Activated B cell treated with CpG ODN at 0.5 μM for 24 hours (primary cell): ENCODE measurements at regions not wholly inside any gene's neighbourhood (a gene's known extent, or its start where the extent isn't known, plus 50 kb on each side); places are given as distances from the start of the nearest gene placed in this dataset.
"Not testable (repeated sequence)": the region's sequence is repeated elsewhere in the genome, so short reads cannot be mapped to it uniquely, and the experiment has no call there.

Experiments
- ATAC-seq: fragments of 200-7000 bp; cut with Tn5 transposase; one replicate; pipeline ENCODE4 v1.10.0; 2021; ENCODE audit warnings: low read depth, mild to moderate bottlenecking, moderate library complexity
- CTCF ChIA-PET: fragments of 350-600 bp; sonication (Branson Sonifier 250); formaldehyde crosslinking; loops from one replicate; lab custom pipeline; 2021; ENCODE audit warnings: antibody characterized with exemption; lab: Charles Lee
- POLR2A ChIA-PET: fragments of 350-600 bp; sonication (Branson Sonifier 250); formaldehyde crosslinking; loops from one replicate; lab custom pipeline; 2021; ENCODE audit warnings: antibody characterized with exemption; lab: Charles Lee
- DNase-seq: peaks from one replicate; pipeline ENCODE4 v3.0.0; 2022
- H3K27ac Mint-ChIP-seq: one replicate; pipeline ENCODE4 v1.8.0; 2020; ENCODE audit warnings: mixed read lengths
- H3K27me3 Mint-ChIP-seq: one replicate; pipeline ENCODE4 v1.8.0; 2021; ENCODE audit warnings: mixed read lengths
- H3K36me3 Mint-ChIP-seq: one replicate; pipeline ENCODE4 v1.8.0; 2021; ENCODE audit warnings: low read depth, mixed read lengths
- H3K4me1 Mint-ChIP-seq: one replicate; pipeline ENCODE4 v1.8.0; 2021; ENCODE audit warnings: mixed read lengths
- H3K4me3 Mint-ChIP-seq: one replicate; pipeline ENCODE4 v1.8.0; 2020; ENCODE audit warnings: mild to moderate bottlenecking, mixed read lengths
- H3K9me3 Mint-ChIP-seq: one replicate; pipeline ENCODE4 v1.8.0; 2020; ENCODE audit warnings: mixed read lengths
- CTCF ChIP-seq: fragments of 200-600 bp; IDR thresholded peaks from one replicate; pipeline ENCODE4 v1.8.0; 2022; ENCODE audit warnings: antibody characterized with exemption, mild to moderate bottlenecking
- intact Hi-C: fragments of 100-400 bp; cut with micrococcal nuclease; formaldehyde crosslinking; loops from one replicate; pipeline ENCODE4 v1.15.1; 2024

DNA sequence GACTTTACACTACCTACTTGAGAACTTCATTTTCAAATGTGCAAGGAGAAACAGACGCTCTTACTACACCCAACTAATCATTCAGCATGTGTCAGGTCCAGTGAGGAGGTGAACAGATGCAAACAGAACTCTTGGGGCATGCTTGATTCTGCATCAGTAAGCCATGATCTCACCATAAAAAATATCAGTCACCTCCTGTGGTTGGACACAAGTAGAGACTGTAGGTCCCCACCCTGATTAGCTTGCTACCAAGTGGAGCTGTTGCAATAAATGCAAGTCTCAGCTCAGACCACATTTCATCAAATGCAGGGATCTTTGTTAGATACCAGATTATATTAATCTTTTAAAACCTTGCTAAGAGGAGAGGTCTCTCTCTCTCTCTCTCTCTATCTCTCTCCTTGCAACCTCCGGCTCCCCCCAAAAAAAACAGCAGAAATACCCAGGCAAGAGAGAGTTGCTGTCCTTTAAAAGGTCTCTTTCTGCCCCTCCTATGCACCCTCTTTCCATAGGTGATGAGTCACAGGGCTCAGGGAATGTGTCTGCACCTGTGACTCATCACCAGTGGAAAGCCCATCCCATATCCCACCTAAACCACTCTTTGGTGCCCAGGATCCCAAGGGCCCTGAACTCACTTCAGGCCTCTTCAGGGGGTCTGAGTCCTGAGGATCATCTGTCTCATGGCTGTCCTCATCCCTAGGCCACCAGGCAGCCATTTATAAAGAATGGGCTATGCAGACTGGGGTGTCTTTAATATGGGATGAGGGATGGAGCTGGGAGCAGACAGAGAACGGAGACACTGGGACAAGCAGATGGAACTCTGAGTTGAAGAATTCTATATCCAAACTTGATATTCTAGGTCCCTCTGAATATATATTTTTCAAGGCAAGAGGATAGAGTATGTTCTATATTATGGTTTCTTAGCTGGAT is 154.5 kb downstream of the QRSL1 start:
- no peak for TF ChIP-seq CTCF
- intact Hi-C loops, result no loop called here
- Mint-ChIP-seq H3K27me3 (no peaks in the 10 kb centered on the region), H3K36me3 (peaks cover 7% of the 10 kb centered on the region), H3K9me3 (peaks cover 15% of the 10 kb centered on the region), H3K4me3 (no peak overlapping the region), H3K4me1 (peaks cover 4% of the 10 kb centered on the region), H3K27ac (no peak overlapping the region)
- no peak for DNase-seq
- POLR2A ChIA-PET, result no interaction called here
- no peak for ATAC-seq
- CTCF ChIA-PET, result no interaction called here

DNA sequence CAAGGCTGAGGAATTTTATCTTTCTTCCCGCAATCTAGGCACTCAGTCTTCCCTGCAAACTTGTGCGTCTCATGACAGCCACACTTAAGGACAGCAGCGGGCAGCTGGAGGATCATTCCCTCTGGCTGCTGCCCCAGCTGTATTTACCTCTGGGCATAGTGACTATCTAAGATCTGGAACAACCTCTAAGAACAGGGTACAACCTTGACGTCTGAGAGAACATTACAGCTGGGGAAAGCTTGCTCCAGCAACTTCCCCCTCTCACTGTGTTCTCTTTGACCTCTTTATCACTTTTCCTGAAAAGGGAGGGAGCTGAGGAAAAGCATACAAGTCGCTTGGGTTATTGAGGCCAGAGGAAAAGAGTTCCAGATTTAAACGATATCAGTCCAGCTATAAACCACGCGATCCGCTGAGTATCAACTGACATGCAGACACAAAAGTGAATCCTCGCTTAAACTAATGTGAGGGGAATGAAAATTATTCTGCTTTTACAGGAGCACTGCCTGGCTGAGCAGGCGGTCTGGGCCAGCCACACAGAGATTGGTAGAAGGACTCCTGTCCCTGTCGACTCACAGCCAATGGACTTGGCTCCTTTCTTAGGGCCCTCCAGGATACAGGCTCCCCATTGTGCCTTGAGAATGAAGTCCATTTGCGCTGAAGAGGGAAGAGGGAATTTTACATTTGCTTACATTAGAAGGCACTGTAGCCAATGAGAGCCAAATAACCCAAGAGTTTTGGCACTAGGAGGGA is 153.3 kb downstream of the QRSL1 start:
- Mint-ChIP-seq H3K4me3 (no peak overlapping the region), H3K27me3 (no peaks in the 10 kb centered on the region), H3K4me1 (peaks cover 4% of the 10 kb centered on the region), H3K27ac (no peak overlapping the region), H3K9me3 (peaks cover 16% of the 10 kb centered on the region), H3K36me3 (peaks cover 7% of the 10 kb centered on the region)
- ChIA-PET CTCF (no interaction called here), POLR2A (no interaction called here)
- no peak for DNase-seq
- intact Hi-C loops, result no loop called here
- TF ChIP-seq CTCF, result no peak
- no peak for ATAC-seq

DNA sequence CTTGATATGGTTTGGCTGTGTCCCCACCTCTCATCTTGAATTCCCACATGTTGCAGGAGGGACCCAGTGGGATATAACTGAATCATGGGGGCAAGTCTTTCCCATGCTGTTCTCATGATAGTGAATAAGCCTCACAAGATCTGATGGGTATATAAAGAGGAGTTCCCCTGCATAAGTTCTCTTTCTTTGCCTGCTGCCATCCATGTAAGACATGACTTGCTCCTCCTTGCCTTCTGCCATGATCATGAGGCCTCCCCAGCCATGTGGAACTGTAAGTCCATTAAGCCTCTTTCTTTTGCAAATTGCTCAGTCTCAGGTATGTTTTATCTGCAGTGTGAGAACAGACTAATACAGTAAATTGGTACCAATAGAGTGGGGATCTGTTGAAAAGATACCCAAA is 150.2 kb downstream of the QRSL1 start:
- H3K27ac Mint-ChIP-seq, DNase-seq, H3K4me3 Mint-ChIP-seq, ATAC-seq, POLR2A ChIA-PET, H3K36me3 Mint-ChIP-seq, intact Hi-C loops, CTCF ChIA-PET, H3K27me3 Mint-ChIP-seq, H3K4me1 Mint-ChIP-seq: not testable (repeated sequence)
- peaks cover 16% of the 10 kb centered on the region for H3K9me3 Mint-ChIP-seq

GRCh38 chr6:106778943-106779342 is 149.6 kb downstream of the QRSL1 start:
- Mint-ChIP-seq H3K27me3 (no peaks in the 10 kb centered on the region), H3K4me1 (peaks cover 4% of the 10 kb centered on the region), H3K9me3 (peaks cover 16% of the 10 kb centered on the region), H3K27ac (no peak overlapping the region), H3K4me3 (no peak overlapping the region), H3K36me3 (peaks cover 7% of the 10 kb centered on the region)
- no peak for ATAC-seq
- ChIA-PET POLR2A (no interaction called here), CTCF (no interaction called here)
- DNase-seq, result no peak
- intact Hi-C loops, result no loop called here
- TF ChIP-seq CTCF, result no peak

DNA sequence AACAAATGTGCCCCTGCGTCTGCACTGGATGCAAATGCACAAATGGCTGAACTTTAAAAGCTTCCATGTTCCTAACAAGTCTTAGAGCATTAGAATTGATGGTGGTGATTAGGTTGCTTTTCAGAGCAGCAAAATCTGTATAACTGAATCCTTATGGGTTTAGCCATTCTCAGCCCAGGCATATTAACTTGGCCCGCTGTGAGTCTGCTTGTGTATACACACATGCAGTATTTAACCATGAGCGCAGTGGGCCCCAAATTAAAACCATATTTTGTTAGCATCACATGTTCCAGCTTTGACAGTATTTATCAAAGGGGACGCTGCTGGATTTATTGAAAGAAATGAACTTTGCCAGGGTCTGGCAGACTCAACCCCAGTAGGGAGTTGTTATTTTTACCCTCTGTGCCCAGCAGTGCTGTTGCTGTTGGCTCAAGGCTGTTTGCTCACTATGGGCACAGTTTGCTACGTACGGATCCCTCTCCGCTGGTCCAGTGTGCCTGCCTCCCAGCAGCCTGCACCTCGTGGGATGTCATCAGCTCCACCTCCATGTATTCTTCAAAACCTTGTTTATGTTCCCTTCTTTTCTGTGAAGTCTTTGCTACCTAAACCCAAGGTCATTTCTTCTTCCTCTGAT is 144.7 kb downstream of the QRSL1 start:
- H3K4me3 Mint-ChIP-seq, result no peak overlapping the region
- POLR2A ChIA-PET, result no interaction called here
- no peaks in the 10 kb centered on the region for H3K4me1 Mint-ChIP-seq
- ATAC-seq (no peak), DNase-seq (no peak)
- TF ChIP-seq CTCF, result no peak
- H3K36me3 Mint-ChIP-seq, result peaks cover 7% of the 10 kb centered on the region
- CTCF ChIA-PET, result no interaction called here
- peaks cover 13% of the 10 kb centered on the region for H3K9me3 Mint-ChIP-seq
- H3K27me3 Mint-ChIP-seq, result no peaks in the 10 kb centered on the region
- no peak overlapping the region for H3K27ac Mint-ChIP-seq
- intact Hi-C loops, result no loop called here
